ENCODE measurements at regions not wholly inside any gene's neighbourhood (a gene's known extent, or its start where the extent isn't known, plus 50 kb on each side); places are given as distances from the start of the nearest gene placed in this dataset.

DNA sequence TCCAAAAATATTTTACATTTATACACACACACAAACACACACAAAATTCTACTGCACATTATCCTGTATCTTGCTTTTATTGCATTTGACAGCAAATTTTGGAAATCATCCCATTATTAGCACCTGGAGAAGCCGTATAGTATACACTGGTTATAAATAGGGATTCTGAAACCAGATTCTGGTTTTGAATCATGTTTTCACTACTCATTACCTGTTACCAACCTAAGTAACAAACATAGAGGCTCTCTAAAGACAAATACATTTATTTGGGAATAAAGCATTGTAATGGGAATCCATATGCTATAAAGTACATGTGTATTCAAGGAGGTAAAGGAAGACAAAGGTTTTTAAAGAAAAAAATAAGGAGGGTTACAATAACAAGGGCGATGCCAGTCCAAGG is 106.8 kb downstream of the OR2B2 start:
- TF ChIP-seq, protein P1, sequence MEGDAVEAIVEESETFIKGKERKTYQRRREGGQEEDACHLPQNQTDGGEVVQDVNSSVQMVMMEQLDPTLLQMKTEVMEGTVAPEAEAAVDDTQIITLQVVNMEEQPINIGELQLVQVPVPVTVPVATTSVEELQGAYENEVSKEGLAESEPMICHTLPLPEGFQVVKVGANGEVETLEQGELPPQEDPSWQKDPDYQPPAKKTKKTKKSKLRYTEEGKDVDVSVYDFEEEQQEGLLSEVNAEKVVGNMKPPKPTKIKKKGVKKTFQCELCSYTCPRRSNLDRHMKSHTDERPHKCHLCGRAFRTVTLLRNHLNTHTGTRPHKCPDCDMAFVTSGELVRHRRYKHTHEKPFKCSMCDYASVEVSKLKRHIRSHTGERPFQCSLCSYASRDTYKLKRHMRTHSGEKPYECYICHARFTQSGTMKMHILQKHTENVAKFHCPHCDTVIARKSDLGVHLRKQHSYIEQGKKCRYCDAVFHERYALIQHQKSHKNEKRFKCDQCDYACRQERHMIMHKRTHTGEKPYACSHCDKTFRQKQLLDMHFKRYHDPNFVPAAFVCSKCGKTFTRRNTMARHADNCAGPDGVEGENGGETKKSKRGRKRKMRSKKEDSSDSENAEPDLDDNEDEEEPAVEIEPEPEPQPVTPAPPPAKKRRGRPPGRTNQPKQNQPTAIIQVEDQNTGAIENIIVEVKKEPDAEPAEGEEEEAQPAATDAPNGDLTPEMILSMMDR (IDR thresholded peaks at IDR 0.05; ENCODE audit: low read length) = no peak
- no peak for TF ChIP-seq EZH2 (optimal IDR thresholded peaks at IDR 0.05; ENCODE audit: low read depth, low read length)
